ENCODE measurements at regions not wholly inside any gene's neighbourhood (a gene's known extent, or its start where the extent isn't known, plus 50 kb on each side); places are given as distances from the start of the nearest gene placed in this dataset.

GRCh38 chr2:217695033-217695520 is 307.7 kb downstream of the TNS1 start:
- TF ChIP-seq FOXM1 (IDR thresholded peaks at IDR 0.05; ENCODE audit: borderline replicate concordance) (no peak), BHLHE40 (IDR thresholded peaks at IDR 0.05; ENCODE audit: borderline replicate concordance) (no peak), TARDBP (IDR thresholded peaks at IDR 0.05) (no peak), ZNF384 (IDR thresholded peaks at IDR 0.05) (no peak), PKNOX1 (IDR thresholded peaks at IDR 0.05) (no peak), SP1 (IDR thresholded peaks at IDR 0.05) (no peak), ELF4 (IDR thresholded peaks at IDR 0.05) (no peak), ARNT (IDR thresholded peaks at IDR 0.05) (no peak)

Measured in HEK293T (cell line).